PC-9 (cell line): ENCODE measurements at regions not wholly inside any gene's neighbourhood (a gene's known extent, or its start where the extent isn't known, plus 50 kb on each side); places are given as distances from the start of the nearest gene placed in this dataset.

ENCODE experiments used
- EZH2 ChIP-seq: fragments of 200-600 bp; sonication (generic); IDR thresholded peaks from 2 replicates; pipeline ENCODE4 v1.8.0; 2017; ENCODE audit warnings: antibody characterized with exemption, low read depth
- TF ChIP-seq, protein P1 (sequence below): fragments of 200-600 bp; sonication (generic); conservative IDR thresholded peaks from 2 replicates; pipeline ENCODE4 v1.6.1; 2017; ENCODE audit warnings: mixed run types, antibody characterized with exemption, mild to moderate bottlenecking, moderate library complexity

- TF ChIP-seq, protein P1, sequence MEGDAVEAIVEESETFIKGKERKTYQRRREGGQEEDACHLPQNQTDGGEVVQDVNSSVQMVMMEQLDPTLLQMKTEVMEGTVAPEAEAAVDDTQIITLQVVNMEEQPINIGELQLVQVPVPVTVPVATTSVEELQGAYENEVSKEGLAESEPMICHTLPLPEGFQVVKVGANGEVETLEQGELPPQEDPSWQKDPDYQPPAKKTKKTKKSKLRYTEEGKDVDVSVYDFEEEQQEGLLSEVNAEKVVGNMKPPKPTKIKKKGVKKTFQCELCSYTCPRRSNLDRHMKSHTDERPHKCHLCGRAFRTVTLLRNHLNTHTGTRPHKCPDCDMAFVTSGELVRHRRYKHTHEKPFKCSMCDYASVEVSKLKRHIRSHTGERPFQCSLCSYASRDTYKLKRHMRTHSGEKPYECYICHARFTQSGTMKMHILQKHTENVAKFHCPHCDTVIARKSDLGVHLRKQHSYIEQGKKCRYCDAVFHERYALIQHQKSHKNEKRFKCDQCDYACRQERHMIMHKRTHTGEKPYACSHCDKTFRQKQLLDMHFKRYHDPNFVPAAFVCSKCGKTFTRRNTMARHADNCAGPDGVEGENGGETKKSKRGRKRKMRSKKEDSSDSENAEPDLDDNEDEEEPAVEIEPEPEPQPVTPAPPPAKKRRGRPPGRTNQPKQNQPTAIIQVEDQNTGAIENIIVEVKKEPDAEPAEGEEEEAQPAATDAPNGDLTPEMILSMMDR = no peak
- no peak for TF ChIP-seq EZH2
Measured at GRCh38 chr15:97301166-97301565, 659.3 kb upstream of the ARRDC4 start.
